ENCODE measurements at regions not wholly inside any gene's neighbourhood (a gene's known extent, or its start where the extent isn't known, plus 50 kb on each side); places are given as distances from the start of the nearest gene placed in this dataset.
A peak's percentile ranks its signal among the peaks of the same experiment; 100 is the strongest.

DNA sequence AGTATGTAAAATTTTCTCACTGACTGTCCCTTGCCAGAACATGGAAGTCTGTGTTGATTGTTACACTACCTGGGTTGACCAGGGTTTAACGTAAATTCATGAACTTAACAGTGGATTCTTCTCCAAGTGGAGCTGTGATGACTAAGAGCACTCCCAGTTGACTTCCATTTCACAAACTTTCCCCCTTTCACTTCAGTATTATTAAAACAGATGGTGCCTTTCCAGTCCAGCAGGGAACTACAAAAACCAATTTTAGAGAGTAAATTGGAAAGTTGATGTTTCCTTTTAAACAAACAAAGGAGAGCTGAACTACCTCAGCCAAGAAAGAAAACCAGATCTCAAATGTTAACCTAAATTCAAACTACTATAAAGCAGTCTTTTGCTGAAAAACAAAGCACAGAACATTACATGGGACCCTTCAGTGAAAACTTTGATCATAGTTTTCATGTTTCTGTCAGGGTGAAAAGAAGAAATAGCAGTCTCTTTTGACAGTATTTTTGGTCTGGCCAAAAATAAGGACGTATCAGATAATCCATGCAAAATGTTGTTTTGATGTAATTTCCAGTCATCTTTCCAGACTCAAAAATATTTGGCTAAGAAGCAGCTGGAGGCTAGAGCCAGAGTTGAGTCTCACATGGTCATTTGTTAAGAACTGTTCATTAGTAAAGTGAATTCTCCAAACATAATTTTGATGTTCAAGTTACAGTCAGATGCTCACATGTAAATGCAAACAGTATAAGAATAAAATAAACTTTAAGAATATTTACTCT is 479.9 kb upstream of the AKR1E2 start:
- ATAC-seq, result no peak
- TF ChIP-seq, protein P1, sequence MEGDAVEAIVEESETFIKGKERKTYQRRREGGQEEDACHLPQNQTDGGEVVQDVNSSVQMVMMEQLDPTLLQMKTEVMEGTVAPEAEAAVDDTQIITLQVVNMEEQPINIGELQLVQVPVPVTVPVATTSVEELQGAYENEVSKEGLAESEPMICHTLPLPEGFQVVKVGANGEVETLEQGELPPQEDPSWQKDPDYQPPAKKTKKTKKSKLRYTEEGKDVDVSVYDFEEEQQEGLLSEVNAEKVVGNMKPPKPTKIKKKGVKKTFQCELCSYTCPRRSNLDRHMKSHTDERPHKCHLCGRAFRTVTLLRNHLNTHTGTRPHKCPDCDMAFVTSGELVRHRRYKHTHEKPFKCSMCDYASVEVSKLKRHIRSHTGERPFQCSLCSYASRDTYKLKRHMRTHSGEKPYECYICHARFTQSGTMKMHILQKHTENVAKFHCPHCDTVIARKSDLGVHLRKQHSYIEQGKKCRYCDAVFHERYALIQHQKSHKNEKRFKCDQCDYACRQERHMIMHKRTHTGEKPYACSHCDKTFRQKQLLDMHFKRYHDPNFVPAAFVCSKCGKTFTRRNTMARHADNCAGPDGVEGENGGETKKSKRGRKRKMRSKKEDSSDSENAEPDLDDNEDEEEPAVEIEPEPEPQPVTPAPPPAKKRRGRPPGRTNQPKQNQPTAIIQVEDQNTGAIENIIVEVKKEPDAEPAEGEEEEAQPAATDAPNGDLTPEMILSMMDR (IDR thresholded peaks at IDR 0.05), result no peak
- H3K27ac ChIP-seq, result peak overlapping the region in 2 of 4 donors; percentile 17 to 20

DNA sequence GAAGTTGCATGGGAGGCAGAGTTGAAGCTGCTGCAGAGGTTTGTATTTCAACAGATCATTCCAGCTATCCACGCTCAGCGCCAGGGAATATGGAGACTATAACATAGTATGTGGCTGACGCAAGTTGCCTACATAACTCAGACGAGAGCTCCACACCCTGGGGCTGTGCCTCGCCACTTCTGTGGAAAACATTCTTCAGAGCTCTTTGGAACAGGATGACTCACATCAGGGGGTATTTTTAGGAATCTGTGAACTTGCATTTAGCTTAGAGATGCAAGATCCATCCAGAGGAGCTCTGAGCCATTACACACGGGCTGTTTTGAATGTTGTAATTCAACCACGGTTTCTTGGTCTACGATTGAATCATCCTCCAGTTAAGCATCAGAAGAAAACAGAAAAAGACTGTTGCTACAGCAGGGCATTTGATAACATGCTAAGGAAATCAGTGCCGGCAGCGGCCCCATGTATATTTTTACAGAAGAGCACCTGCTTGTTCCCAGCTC is 481.5 kb upstream of the AKR1E2 start:
- intact Hi-C loops (cut with DNase I), result no loop called here
- FAIRE-seq (no peak), ATAC-seq (peak in 3 of 4 donors; percentile 56 to 87 (median 75)), DNase-seq (peak in 1 of 6 donors; percentile 27)
- no peak overlapping the region for H3K27ac ChIP-seq
- no peak overlapping the region for H3K4me3 ChIP-seq
- no peaks in the 10 kb centered on the region for H3K36me3 ChIP-seq
- H3K9me3 ChIP-seq, result no peaks in the 10 kb centered on the region
- TF ChIP-seq, protein P1 (IDR thresholded peaks at IDR 0.05), result no peak
- no peaks in the 10 kb centered on the region for H3K4me1 ChIP-seq
- H3K27me3 ChIP-seq, result no peaks in the 10 kb centered on the region
- WGBS, 2 donors, result 58 to 71% methylated on average over 10 of the region's 10 CpGs

More for the DNA sequence above, 479.9 kb upstream of the AKR1E2 start:
- WGBS, 2 donors, result 50 to 63% methylated on average over 2 of the region's 2 CpGs
- Histone ChIP-seq H3K9me3 (no peaks in the 10 kb centered on the region), H3K4me1 (no peaks in the 10 kb centered on the region), H3K4me3 (no peak overlapping the region), H3K27me3 (peaks cover 0 to 6% (median 0%) of the 10 kb centered on the region in 4 donors), H3K36me3 (no peaks in the 10 kb centered on the region)
- intact Hi-C loops (cut with DNase I), result no loop called here
- FAIRE-seq (no peak), DNase-seq (no peak)

DNA sequence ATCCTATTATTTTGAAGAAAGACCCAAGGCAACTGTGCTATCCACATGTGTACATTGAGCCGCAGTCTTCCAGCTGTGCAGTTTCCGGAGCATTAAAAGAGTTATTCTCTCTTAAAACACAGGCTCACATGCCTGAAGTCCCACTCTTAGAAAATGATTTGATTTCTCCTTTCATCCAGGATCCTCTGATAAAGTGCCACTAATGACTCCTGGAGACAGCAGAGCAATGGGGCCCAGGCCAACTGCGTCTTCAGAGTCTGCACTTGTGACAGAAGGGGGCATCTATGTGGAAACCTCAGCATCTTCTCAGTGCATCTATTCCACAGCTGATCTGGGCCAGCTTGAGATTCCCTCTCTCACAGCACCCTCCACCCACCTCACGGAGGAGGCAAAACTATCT is 482.1 kb upstream of the AKR1E2 start:
- FAIRE-seq (no peak), DNase-seq (no peak), ATAC-seq (no peak)
- H3K4me3 ChIP-seq, result no peak overlapping the region
- WGBS, 2 donors, result 75 to 83% methylated on average over 4 of the region's 4 CpGs
- TF ChIP-seq, protein P1 (IDR thresholded peaks at IDR 0.05), result no peak
- H3K9me3 ChIP-seq, result no peaks in the 10 kb centered on the region
- H3K36me3 ChIP-seq, result no peaks in the 10 kb centered on the region
- no peaks in the 10 kb centered on the region for H3K27me3 ChIP-seq
- H3K4me1 ChIP-seq, result no peaks in the 10 kb centered on the region
- intact Hi-C loops (cut with DNase I), result no loop called here
- H3K27ac ChIP-seq, result no peak overlapping the region

DNA sequence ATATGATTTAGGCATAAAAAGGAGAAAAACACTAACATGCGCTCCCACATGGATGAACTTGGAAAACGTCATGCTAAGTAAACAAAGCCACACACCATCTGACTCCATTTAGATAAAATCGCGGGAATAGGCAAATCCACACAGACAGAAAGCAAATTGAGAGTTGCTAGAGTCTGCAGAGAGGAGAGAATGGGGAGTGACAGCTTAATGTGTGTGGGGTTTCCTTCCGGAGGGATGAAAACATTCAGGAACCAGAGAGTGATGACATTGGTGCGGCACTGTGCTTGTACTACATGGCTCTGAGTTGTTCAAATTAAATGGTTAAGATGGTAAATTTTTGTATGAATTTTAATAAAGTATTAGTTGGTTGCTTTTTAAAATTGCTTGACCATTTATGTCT is 482.9 kb upstream of the AKR1E2 start:
- H3K36me3 ChIP-seq, result no peaks in the 10 kb centered on the region
- no peaks in the 10 kb centered on the region for H3K9me3 ChIP-seq
- H3K4me1 ChIP-seq, result no peaks in the 10 kb centered on the region
- TF ChIP-seq, protein P1 (IDR thresholded peaks at IDR 0.05), result no peak
- FAIRE-seq (no peak), DNase-seq (no peak), ATAC-seq (no peak)
- WGBS, 2 donors, result 54 to 59% methylated on average over 6 of the region's 6 CpGs
- H3K27ac ChIP-seq, result no peak overlapping the region
- intact Hi-C loops (cut with DNase I), result no loop called here
- H3K27me3 ChIP-seq, result no peaks in the 10 kb centered on the region
- no peak overlapping the region for H3K4me3 ChIP-seq

DNA sequence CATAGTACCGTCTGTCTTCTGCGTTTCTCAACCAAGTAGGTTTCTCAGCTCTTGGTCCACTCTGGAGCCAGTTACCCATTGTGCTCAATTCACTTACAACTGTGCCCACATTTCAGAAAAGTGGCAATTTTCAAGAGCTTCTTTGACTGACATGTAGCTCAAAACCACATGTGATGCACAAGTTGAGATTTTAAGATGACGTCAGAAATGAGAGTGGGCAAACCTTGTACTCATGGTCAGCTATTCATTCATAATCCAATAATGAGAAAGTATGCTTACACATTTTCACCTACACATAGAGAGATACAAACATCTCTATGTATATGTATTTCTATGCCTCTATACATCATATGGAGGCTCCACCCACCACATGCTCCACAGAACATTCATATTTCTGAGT is 487.2 kb upstream of the AKR1E2 start:
- Histone ChIP-seq H3K4me1 (no peaks in the 10 kb centered on the region), H3K4me3 (no peak overlapping the region), H3K27me3 (peaks cover 0 to 3% (median 0%) of the 10 kb centered on the region in 4 donors), H3K27ac (no peak overlapping the region), H3K36me3 (no peaks in the 10 kb centered on the region), H3K9me3 (no peaks in the 10 kb centered on the region)
- intact Hi-C loops (cut with DNase I), result no loop called here
- WGBS, 2 donors, result 75 to 78% methylated on average over 3 of the region's 3 CpGs
- no peak for FAIRE-seq
- no peak for ATAC-seq
- DNase-seq, result no peak
- TF ChIP-seq, protein P1 (IDR thresholded peaks at IDR 0.05), result no peak

Measured in pancreas (tissue), 10 donors.